Sigmoid colon (tissue), 4 donors: ENCODE measurements at regions not wholly inside any gene's neighbourhood (a gene's known extent, or its start where the extent isn't known, plus 50 kb on each side); places are given as distances from the start of the nearest gene placed in this dataset.

ENCODE experiments used
- POLR2A ChIP-seq, 2 donors: fragments of 450-650 bp; IDR thresholded peaks; one replicate each; pipeline ENCODE4 v1.6.1; 2016; ENCODE audit warnings: antibody characterized with exemption in 2 of 2, mild to moderate bottlenecking in 2 of 2, moderate library complexity in 2 of 2
- POLR2AphosphoS5 ChIP-seq, 4 donors: sonication (generic); formaldehyde crosslinking; IDR thresholded peaks; one replicate each; pipeline ENCODE4 v1.6.1; 2017; ENCODE audit warnings: antibody characterized with exemption in 4 of 4

- TF ChIP-seq POLR2AphosphoS5 (IDR thresholded peaks at IDR 0.05) (no peak), POLR2A (IDR thresholded peaks at IDR 0.05) (no peak)
Observed at GRCh38 chr4:104625706-104626105, 131.0 kb upstream of the CXXC4 start.
